HG03571 (cell line): ENCODE measurements at regions not wholly inside any gene's neighbourhood (a gene's known extent, or its start where the extent isn't known, plus 50 kb on each side); places are given as distances from the start of the nearest gene placed in this dataset.

Source experiments
- ATAC-seq: cut with Tn5 transposase; IDR thresholded peaks from one replicate; pipeline ENCODE4 v1.9.1; 2021; ENCODE audit not compliant: unreplicated experiment

- ATAC-seq: no peak
These were observed 83.5 kb upstream of the INSIG1 start for GRCh38 chr7:155213955-155214740.

GRCh38 chr7:155215576-155216325 lies 81.9 kb upstream of the INSIG1 start:
- ATAC-seq: no peak

- no peak for ATAC-seq
These were observed 81.0 kb upstream of the INSIG1 start for GRCh38 chr7:155216475-155217272.

- no peak for ATAC-seq
These were observed 80.0 kb upstream of the INSIG1 start for GRCh38 chr7:155217634-155218033.

- ATAC-seq: no peak
These were observed 79.2 kb upstream of the INSIG1 start for GRCh38 chr7:155218276-155219153.

GRCh38 chr7:155219154-155219531 lies 78.5 kb upstream of the INSIG1 start:
- ATAC-seq: no peak

- no peak for ATAC-seq
These were observed 77.5 kb upstream of the INSIG1 start for GRCh38 chr7:155219947-155220769.

- no peak for ATAC-seq
These were observed 76.8 kb upstream of the INSIG1 start for GRCh38 chr7:155220903-155221302.

- ATAC-seq: no peak
These were observed 76.1 kb upstream of the INSIG1 start for GRCh38 chr7:155221547-155221946.

- ATAC-seq: no peak
These were observed 75.6 kb upstream of the INSIG1 start for GRCh38 chr7:155222061-155222460.

GRCh38 chr7:155222573-155222972 lies 75.1 kb upstream of the INSIG1 start:
- no peak for ATAC-seq

- ATAC-seq: no peak
These were observed 74.7 kb upstream of the INSIG1 start for GRCh38 chr7:155223021-155223420.

- no peak for ATAC-seq
These were observed 74.2 kb upstream of the INSIG1 start for GRCh38 chr7:155223503-155223902.

GRCh38 chr7:155224116-155224811 lies 73.4 kb upstream of the INSIG1 start:
- ATAC-seq: no peak

- no peak for ATAC-seq
These were observed 72.6 kb upstream of the INSIG1 start for GRCh38 chr7:155225095-155225494.

GRCh38 chr7:155225516-155225915 lies 72.2 kb upstream of the INSIG1 start:
- no peak for ATAC-seq

- ATAC-seq: no peak
These were observed 71.2 kb upstream of the INSIG1 start for GRCh38 chr7:155226261-155227003.

- no peak for ATAC-seq
These were observed 70.5 kb upstream of the INSIG1 start for GRCh38 chr7:155227004-155227787.
